ENCODE measurements at regions not wholly inside any gene's neighbourhood (a gene's known extent, or its start where the extent isn't known, plus 50 kb on each side); places are given as distances from the start of the nearest gene placed in this dataset.

DNA sequence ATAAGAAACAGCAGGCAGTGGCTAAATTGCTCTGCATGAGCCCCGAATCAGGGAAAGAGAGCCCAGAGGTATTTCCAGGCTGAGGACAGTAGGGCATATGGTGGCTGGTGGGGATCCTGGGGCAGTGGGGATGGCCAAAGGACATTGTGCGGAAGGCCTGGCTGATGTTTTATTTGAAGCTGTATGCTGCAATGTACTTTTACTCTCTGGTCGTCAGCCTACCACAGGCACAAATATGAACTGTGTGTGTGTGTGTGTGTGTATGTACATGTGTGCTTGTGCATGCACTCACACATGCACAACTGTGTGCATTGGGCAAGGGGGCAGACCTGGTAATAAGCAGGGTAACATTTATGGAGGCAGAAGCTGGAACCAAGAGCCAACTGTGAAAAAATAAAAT lies 74.7 kb upstream of the GZMB start:
- Histone ChIP-seq H3K4me2 (ENCODE audit: extremely low read depth, insufficient read depth, low read length) (no peak overlapping the region), H3K4me3 (replicated peaks in 1 of 4; ENCODE audit: control extremely low read depth in 1 of 4, insufficient read depth in 1 of 4, low read depth in 3 of 4, low read length in 4 of 4) (no peak overlapping the region), H4K20me1 (ENCODE audit: control insufficient read depth, extremely low read depth, insufficient read depth, low read length) (no peaks in the 10 kb centered on the region), H3K36me3 (ENCODE audit: control insufficient read depth, insufficient read depth, low read length) (no peaks in the 10 kb centered on the region), H3K4me1 (ENCODE audit: control insufficient read depth, extremely low read depth, insufficient read depth, low read length) (no peaks in the 10 kb centered on the region), H2AFZ (ENCODE audit: low read length) (no peak overlapping the region), H3K27me3 (ENCODE audit: control insufficient read depth, insufficient read depth, low read length) (no peaks in the 10 kb centered on the region), H3K27ac (ENCODE audit: insufficient read depth, low read length) (no peak overlapping the region), H3K9me3 (ENCODE audit: control insufficient read depth, insufficient read depth, low read depth, low read length) (no peaks in the 10 kb centered on the region), H3K9ac (ENCODE audit: insufficient read depth, low read length) (no peak overlapping the region), H3K79me2 (ENCODE audit: control insufficient read depth, insufficient read depth, low read length) (no peaks in the 10 kb centered on the region)
- no peak for DNase-seq (ENCODE audit: low read depth in 2 of 2)
- TF ChIP-seq EZH2 (IDR thresholded peaks at IDR 0.05; ENCODE audit: low read length, missing control alignments) = no peak
- TF ChIP-seq CTCF (conservative IDR thresholded peaks at IDR 0.05 in 1 of 2, IDR thresholded peaks at IDR 0.05 in 1 of 2; ENCODE audit: low read depth in 1 of 2, low read length in 2 of 2) = no peak

- H3K27me3 ChIP-seq (ENCODE audit: control insufficient read depth, insufficient read depth, low read length) = no peaks in the 10 kb centered on the region
- no peak overlapping the region for H3K9ac ChIP-seq (ENCODE audit: insufficient read depth, low read length)
- DNase-seq (ENCODE audit: low read depth in 2 of 2) = no peak
- no peaks in the 10 kb centered on the region for H4K20me1 ChIP-seq (ENCODE audit: control insufficient read depth, extremely low read depth, insufficient read depth, low read length)
- H2AFZ ChIP-seq (ENCODE audit: low read length) = no peak overlapping the region
- no peaks in the 10 kb centered on the region for H3K9me3 ChIP-seq (ENCODE audit: control insufficient read depth, insufficient read depth, low read depth, low read length)
- H3K4me3 ChIP-seq (replicated peaks in 1 of 4; ENCODE audit: control extremely low read depth in 1 of 4, insufficient read depth in 1 of 4, low read depth in 3 of 4, low read length in 4 of 4) = no peak overlapping the region
- no peak overlapping the region for H3K27ac ChIP-seq (ENCODE audit: insufficient read depth, low read length)
- no peaks in the 10 kb centered on the region for H3K79me2 ChIP-seq (ENCODE audit: control insufficient read depth, insufficient read depth, low read length)
- no peaks in the 10 kb centered on the region for H3K4me1 ChIP-seq (ENCODE audit: control insufficient read depth, extremely low read depth, insufficient read depth, low read length)
- no peaks in the 10 kb centered on the region for H3K36me3 ChIP-seq (ENCODE audit: control insufficient read depth, insufficient read depth, low read length)
- TF ChIP-seq CTCF (conservative IDR thresholded peaks at IDR 0.05 in 1 of 2, IDR thresholded peaks at IDR 0.05 in 1 of 2; ENCODE audit: low read depth in 1 of 2, low read length in 2 of 2) (no peak), EZH2 (IDR thresholded peaks at IDR 0.05; ENCODE audit: low read length, missing control alignments) (no peak)
- no peak overlapping the region for H3K4me2 ChIP-seq (ENCODE audit: extremely low read depth, insufficient read depth, low read length)
Observed at GRCh38 chr14:24706351-24706750, 72.4 kb upstream of the GZMB start.

DNA sequence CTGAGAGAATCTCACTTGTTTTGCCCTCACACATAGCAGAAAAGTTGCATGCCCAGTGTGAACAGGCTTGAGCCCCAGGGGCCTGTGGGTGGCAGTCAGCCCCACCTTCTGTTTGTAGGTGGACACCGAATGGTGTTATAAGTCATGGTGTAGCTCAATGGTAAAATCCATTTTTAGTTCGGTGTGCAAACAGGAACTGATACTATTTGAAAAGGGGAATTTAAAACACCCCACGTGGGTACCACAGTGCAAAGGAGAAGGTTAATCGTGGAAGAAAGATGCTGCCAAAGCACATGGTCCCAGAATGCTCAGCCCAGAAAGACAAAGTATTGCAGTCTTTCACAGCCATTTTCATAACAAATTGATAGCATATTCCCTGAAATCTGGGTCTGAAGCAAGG lies 71.8 kb upstream of the GZMB start:
- no peak for DNase-seq (ENCODE audit: low read depth in 2 of 2)
- Histone ChIP-seq H4K20me1 (ENCODE audit: control insufficient read depth, extremely low read depth, insufficient read depth, low read length) (no peaks in the 10 kb centered on the region), H3K4me3 (replicated peaks in 1 of 4; ENCODE audit: control extremely low read depth in 1 of 4, insufficient read depth in 1 of 4, low read depth in 3 of 4, low read length in 4 of 4) (no peak overlapping the region), H3K4me1 (ENCODE audit: control insufficient read depth, extremely low read depth, insufficient read depth, low read length) (no peaks in the 10 kb centered on the region), H3K4me2 (ENCODE audit: extremely low read depth, insufficient read depth, low read length) (no peak overlapping the region), H3K27me3 (ENCODE audit: control insufficient read depth, insufficient read depth, low read length) (no peaks in the 10 kb centered on the region), H3K9me3 (ENCODE audit: control insufficient read depth, insufficient read depth, low read depth, low read length) (no peaks in the 10 kb centered on the region), H3K9ac (ENCODE audit: insufficient read depth, low read length) (no peak overlapping the region), H3K79me2 (ENCODE audit: control insufficient read depth, insufficient read depth, low read length) (no peaks in the 10 kb centered on the region), H3K27ac (ENCODE audit: insufficient read depth, low read length) (no peak overlapping the region), H3K36me3 (ENCODE audit: control insufficient read depth, insufficient read depth, low read length) (no peaks in the 10 kb centered on the region), H2AFZ (ENCODE audit: low read length) (no peak overlapping the region)
- TF ChIP-seq EZH2 (IDR thresholded peaks at IDR 0.05; ENCODE audit: low read length, missing control alignments) (no peak), CTCF (conservative IDR thresholded peaks at IDR 0.05 in 1 of 2, IDR thresholded peaks at IDR 0.05 in 1 of 2; ENCODE audit: low read depth in 1 of 2, low read length in 2 of 2) (no peak)

Data from fibroblast of lung (primary cell).